ENCODE measurements at regions not wholly inside any gene's neighbourhood (a gene's known extent, or its start where the extent isn't known, plus 50 kb on each side); places are given as distances from the start of the nearest gene placed in this dataset.
"Not testable (repeated sequence)": the region's sequence is repeated elsewhere in the genome, so short reads cannot be mapped to it uniquely, and the experiment has no call there.

DNA sequence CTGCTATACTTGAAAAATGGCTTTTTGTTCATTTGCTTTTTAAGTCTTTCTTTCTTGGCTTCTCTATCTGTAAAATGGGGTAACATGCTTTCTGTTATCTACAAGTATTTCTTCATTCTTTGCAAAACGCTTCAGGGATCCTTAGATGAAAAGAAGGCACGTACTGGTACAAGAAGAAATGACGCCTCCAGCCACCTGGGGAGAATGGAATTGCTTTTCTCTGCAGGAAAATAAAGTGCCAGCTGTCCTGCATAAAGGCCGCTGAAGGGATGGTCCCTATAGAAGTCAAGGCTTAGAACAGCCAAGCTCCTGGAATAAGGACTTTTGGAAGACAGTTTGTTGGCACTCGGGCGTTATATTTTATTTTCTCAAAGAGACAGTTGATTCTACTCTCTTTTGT lies 210.8 kb upstream of the RASGEF1B start:
- no peak for DNase-seq
- ATAC-seq = no peak
- intact Hi-C loops (cut with DNase I) = loop anchor here in 1 of 2 donors (10.0 kb wide), 1 partner anchor 218 kb away; no protein-coding TSS in a partner anchor

DNA sequence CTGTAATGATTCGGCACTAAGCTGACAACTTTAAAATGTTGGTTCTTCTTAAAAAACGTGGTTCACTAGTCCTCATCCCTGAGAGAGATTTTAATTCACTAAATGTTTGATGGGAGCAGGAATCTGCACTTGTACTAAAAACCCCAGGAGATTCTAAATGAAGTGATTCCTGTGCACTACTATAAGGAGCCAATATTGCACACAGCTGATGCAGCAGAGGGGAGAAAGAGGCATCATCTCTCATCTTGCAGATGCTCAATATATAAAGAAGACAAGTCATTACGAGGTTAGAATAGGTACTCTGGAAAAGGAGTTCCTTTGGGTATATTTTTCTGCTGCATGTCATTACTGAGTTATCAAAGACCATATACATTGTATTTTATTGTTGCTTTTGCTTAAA lies 207.6 kb upstream of the RASGEF1B start:
- no peak for ATAC-seq
- no peak for DNase-seq
- intact Hi-C loops (cut with DNase I) = no loop called here

DNA sequence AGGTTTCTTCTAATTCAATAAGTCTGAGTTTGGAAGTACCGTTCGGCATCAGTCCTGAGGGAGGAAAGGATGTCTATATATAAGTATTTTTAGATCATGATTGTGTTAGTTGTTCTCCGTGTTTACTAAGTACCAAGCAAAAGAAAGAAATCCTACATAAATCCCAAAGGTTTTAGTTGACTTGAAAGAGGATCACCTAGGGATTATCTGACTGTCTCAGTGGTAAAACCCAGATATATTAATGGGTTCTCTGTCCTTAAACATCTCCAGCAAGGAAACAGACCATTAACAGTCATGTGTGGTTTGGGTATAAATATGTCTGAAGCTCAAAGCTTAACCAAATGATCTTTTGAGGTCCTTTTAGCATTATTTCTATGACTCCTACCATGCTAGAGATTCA lies 207.1 kb upstream of the RASGEF1B start:
- DNase-seq (no peak), ATAC-seq (no peak)
- intact Hi-C loops (cut with DNase I) = no loop called here

DNA sequence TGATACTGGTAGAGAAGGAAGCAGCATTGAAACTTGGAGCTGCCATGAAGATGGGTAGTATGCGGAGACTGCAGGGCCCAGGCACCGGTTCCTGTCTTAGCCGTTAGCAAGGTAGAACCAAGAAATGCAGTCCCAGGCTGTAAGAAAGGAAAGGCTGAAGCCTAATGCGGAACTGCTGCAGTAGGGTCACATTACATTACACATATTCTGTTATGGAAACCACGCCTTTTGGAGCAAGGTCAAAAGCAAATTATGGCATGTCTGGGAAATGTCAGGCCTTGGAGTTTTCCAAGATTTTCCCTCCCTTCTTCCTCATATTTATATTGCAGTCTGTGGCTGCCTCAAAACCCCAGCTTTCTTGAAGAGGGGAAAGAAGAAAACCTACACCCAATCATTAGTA lies 204.8 kb upstream of the RASGEF1B start:
- peak in 1 of 2 donors; percentile 84 for ATAC-seq
- DNase-seq = no peak
- intact Hi-C loops (cut with DNase I) = no loop called here

GRCh38 chr4:81675791-81676393 lies 204.2 kb upstream of the RASGEF1B start:
- DNase-seq (peak; percentile 24), ATAC-seq (peak; percentile 47 to 82)
- intact Hi-C loops (cut with DNase I) = no loop called here

- intact Hi-C loops (cut with DNase I) = no loop called here
- ATAC-seq = no peak
- no peak for DNase-seq
Observed at GRCh38 chr4:81673961-81674360, 202.3 kb upstream of the RASGEF1B start.

- intact Hi-C loops (cut with DNase I); DNase-seq: not testable (repeated sequence)
- ATAC-seq = peak in 1 of 2 donors; percentile 71
Observed at GRCh38 chr4:81668328-81668727, 196.6 kb upstream of the RASGEF1B start.

GRCh38 chr4:81667539-81667938 lies 195.8 kb upstream of the RASGEF1B start:
- peak in 1 of 2 donors; percentile 58 for ATAC-seq
- intact Hi-C loops (cut with DNase I) = no loop called here
- DNase-seq = no peak

DNA sequence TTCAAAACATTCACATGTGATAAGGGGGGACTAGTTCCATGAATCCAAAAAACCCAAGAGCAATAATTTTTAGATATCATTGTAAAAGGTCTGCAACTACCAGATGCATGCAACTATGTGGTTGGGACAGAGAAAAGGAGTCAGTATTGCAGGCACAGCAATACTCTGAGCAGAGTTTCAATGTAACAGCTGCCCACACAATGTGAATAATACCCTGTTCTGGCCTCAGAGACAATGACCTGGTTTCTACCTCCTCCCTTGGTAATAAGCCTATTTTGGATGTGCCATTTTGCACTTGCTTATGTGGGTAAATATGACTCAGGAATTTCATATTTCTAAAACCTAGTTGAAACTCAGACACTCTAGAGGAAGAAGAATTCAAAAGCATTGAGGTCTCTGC lies 194.8 kb upstream of the RASGEF1B start:
- ATAC-seq = peak in 1 of 2 donors; percentile 25
- intact Hi-C loops (cut with DNase I) = no loop called here
- DNase-seq = no peak

GRCh38 chr4:81665649-81666048 lies 193.9 kb upstream of the RASGEF1B start:
- ATAC-seq = no peak
- intact Hi-C loops (cut with DNase I) = no loop called here
- no peak for DNase-seq

DNA sequence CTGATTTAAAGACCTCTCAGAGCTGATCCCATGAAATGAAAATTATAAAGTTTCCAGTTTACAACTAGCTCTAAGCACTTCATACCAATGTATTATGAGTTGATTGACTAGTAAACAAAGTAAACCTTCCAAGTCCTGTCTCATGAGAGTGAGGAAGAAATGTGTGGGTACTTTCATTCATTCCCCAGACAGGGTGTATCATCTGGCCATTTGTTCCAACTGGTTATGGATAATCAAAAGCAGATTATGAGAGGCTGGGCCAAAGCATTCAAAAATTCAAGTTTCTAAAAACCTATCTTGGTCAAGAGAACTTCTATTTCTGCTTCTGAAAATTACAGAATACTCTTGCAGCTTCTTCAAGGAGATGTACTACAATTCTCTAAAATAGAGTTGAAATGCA lies 193.3 kb upstream of the RASGEF1B start:
- ATAC-seq (no peak), DNase-seq (no peak)
- intact Hi-C loops (cut with DNase I) = no loop called here

DNA sequence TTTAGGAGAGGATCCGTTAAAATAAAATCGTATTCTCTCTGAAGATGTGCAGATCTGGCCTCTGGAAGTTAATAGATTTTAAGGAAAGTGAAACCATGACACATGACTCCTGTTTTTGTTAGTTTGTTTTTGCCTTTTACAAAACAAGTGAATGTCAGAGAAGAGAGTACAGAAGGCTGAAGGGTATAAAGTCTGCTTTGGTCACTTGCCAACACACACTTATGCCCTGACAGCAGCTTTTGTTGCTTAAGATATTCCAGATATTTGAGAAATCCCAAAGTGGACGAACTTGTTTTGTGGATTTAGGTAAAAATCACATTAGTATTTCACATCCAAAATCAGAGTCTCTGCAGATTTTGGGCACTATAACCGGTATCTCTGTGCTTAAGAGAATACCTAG lies 192.4 kb upstream of the RASGEF1B start:
- no peak for DNase-seq
- intact Hi-C loops (cut with DNase I) = no loop called here
- ATAC-seq = no peak

- no peak for DNase-seq
- intact Hi-C loops (cut with DNase I) = no loop called here
- peak in 1 of 2 donors; percentile 26 for ATAC-seq
Observed at GRCh38 chr4:81663368-81663767, 191.7 kb upstream of the RASGEF1B start.

GRCh38 chr4:81659051-81659450 lies 187.3 kb upstream of the RASGEF1B start:
- ATAC-seq = no peak
- DNase-seq = no peak
- intact Hi-C loops (cut with DNase I) = no loop called here

DNA sequence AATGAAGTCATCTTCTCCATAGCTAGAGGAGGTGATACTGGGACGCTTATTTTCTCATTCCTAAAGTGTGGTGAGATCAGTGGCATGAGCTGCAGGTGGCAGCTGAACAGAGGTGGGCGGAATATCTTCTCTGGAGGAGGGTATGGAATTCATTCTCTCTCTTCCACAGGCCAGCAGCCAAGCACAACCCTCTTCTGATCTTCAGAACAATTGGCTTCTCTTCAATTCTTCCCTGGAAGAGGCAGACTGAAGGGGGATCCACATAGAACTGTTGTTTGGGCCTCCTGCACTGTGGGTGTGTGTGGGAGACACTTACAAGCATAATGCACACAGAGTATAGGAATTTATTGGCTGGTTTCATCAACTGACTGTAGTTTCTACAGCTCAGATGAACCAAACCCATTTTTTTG lies 180.4 kb upstream of the RASGEF1B start:
- intact Hi-C loops (cut with DNase I) = no loop called here
- DNase-seq (no peak), ATAC-seq (peak in 1 of 2 donors; percentile 35)

DNA sequence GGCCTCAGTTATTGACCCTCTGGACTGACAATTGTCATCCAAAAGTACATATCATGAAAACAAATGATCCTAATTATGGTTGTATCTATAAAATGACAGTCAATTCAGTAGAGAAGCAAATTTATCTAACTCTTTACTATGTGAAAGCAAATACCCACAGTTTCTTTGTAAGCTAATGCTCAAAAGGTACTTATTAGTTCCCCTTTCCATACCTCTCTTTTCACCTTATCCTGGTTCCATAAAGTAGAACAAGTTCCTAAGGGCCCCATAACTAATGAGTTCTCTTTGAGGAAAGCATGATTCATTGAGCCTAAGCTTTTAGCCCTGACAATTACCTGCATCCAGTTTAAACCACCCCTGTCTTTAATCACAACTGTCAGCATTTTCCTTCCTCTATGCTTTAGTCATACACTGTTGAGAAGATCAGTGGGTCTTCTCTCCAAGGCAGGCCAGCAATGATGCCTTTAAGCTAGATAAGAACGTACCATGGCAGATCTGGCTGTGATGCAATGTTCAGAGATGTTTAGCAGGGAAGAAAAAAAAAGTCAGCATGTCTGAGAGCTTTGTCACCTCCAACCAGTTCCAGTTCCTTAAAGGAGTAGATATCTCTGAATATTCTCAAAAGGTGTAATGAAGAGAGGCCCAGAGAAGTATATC lies 179.7 kb upstream of the RASGEF1B start:
- DNase-seq = no peak
- intact Hi-C loops (cut with DNase I) = no loop called here
- ATAC-seq = peak; percentile 19 to 90

GRCh38 chr4:81650606-81651242 lies 179.0 kb upstream of the RASGEF1B start:
- DNase-seq = no peak
- intact Hi-C loops (cut with DNase I) = no loop called here
- peak in 1 of 2 donors; percentile 89 for ATAC-seq

DNA sequence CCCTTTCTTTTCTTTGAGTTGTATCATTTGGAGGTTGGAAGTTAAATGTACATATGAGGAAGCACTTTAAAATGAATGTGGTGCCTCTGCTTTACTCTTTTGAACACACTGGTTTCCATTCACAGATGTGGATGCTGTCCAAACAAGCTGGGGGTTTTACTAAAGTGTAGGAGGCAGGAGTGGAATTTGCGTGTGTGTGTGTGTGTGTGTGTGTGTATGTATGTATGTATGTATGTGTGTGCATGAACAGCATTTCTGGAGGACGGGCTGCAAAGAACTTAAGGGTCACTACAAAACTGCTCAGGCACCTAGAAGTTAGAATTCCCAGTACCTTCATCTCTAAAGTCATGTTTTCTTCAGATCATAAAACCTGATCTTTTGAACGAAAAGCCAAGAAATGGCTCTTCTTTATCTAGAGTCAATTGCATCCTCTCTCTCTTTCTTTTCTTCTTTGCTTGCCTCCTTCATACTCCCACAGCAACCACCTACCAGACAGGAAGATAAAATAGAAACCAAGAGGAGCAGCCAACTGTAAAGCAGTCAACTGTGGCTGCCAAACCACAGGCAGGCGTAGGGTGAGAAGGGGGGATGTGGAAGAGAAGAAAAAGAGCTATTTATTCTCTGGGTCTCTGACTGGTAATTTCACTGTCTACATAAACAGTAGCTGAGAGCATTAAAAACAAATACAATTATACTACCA lies 177.0 kb upstream of the RASGEF1B start:
- ATAC-seq = peak; percentile 60 to 71
- intact Hi-C loops (cut with DNase I) = no loop called here
- DNase-seq = no peak

DNA sequence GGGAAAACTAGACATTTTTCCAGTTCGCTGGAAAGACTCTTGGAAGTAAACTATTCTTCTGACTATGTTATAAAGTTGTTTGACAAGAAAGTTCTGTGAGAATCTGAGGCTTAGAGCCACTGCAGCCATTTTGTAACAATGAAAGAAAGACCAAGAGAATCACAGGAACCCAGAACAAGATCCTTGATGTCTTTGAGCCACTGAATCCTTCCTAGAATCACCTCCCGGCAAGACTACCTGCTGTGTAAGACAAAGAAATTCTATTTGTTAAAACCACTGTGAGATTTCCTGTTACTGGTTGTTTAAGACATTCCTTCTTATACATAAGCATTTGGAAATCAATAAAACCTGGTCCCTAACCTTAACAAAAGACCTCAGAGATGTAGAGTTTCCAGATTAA lies 175.7 kb upstream of the RASGEF1B start:
- intact Hi-C loops (cut with DNase I) = no loop called here
- DNase-seq (no peak), ATAC-seq (no peak)

DNA sequence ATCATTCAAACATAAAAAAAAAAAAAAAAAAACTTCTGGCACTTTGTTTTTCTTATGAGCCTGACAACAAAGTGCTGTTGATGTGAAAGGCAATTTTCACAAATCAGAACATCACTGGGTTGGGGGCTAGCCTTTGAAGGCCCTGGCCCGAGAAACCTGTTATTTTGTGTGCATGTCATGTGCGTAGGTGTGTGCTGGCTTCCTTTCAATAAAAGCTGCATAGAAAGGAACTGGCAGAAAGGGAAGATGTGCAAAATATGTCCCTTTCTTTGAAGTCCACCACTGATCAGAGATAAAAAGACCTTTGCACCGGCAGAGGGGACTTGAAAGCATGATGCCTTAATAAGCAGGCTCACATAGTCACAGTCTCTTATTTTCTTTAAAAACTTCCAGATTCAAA lies 170.8 kb upstream of the RASGEF1B start:
- no peak for DNase-seq
- ATAC-seq = no peak
- intact Hi-C loops (cut with DNase I) = no loop called here
